Amniotic epithelial cell (primary cell): ENCODE measurements at regions not wholly inside any gene's neighbourhood (a gene's known extent, or its start where the extent isn't known, plus 50 kb on each side); places are given as distances from the start of the nearest gene placed in this dataset.

Experiments used
- DNase-seq: peaks from one replicate; pipeline ENCODE4 v3.0.0-alpha.2; 2010; ENCODE audit warnings: low read depth

GRCh38 chr7:371119-371778 lies 81.3 kb downstream of the FOXL3 start:
- DNase-seq = no peak

DNA sequence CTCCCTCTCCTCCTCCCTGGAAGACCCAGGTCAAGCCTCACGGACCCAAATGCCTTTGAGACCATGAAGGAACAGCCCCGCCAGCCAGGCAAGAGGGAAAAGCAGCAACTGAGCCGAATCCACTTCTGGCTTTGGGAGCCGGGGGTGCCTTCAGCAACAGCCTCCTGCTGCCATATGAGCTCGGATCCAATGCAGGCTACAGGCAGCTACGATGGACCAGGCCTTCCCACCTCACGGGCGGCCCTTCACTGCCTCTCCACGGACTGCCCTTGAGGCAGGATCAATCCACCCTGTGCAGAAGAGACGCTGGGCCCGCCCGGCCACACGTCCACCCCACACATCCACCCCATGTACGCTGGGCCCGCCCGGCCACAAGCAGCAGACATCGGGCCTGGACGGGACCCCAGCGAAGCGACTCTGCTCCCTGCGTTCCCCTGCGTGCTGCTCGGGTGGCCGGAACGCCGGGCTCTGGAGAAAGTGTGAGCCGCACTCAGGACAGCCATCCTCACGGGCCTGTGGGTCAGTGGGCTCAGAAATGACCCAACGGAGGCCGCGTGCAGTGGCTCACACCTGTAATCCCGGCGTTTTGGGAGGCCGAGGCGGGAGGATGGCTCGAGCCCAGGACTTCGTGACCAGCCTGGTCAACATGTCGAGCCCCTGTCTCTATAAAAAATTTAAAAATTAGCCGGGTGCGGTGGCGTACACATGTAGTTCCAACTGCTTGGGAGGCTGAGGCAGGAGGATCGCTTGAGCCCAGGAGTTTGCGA lies 82.0 kb downstream of the FOXL3 start:
- no peak for DNase-seq

- no peak for DNase-seq
Observed at GRCh38 chr7:372546-372931, 82.6 kb downstream of the FOXL3 start.

DNA sequence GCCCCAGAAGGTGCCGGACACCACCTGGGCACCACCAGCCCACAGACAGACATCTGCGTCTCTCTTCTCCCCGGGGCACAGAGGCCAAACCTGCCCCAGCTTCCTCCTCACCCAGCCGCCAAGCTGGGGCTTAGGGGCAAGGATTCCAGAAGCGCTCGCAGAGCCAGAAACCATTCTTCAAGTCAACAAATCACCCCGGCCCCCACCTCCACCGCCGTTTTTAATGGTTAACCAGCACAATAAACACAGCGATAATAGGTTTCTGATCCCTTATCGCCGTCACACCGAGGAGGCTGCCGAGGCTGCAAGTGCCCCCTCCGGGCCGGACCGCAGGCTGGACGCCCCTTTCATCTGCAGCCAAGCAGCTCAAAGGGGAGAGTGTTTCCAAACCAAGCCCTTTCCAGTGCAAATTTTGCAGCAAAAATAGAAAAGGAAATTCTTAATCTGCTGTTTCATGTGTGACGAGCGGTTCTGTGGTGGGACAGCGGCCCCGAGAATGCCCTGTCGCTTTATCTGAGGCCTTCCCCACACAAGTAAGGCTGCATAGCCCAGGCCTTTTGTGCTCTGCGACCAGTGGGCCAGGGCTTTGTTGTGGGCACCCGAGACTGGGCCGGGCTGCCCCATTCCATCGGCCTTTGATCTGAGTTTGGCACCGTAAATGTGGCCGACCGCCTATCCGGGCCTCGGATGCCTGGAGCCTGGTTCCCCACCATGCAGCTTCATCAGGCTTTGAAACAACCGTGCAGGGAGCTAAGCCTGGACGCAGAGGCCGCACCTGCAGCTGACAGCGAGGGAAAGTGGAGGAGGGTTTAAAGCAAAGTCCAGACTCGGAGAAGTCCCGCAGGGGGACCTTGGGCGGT lies 83.2 kb downstream of the FOXL3 start:
- DNase-seq = no peak

DNA sequence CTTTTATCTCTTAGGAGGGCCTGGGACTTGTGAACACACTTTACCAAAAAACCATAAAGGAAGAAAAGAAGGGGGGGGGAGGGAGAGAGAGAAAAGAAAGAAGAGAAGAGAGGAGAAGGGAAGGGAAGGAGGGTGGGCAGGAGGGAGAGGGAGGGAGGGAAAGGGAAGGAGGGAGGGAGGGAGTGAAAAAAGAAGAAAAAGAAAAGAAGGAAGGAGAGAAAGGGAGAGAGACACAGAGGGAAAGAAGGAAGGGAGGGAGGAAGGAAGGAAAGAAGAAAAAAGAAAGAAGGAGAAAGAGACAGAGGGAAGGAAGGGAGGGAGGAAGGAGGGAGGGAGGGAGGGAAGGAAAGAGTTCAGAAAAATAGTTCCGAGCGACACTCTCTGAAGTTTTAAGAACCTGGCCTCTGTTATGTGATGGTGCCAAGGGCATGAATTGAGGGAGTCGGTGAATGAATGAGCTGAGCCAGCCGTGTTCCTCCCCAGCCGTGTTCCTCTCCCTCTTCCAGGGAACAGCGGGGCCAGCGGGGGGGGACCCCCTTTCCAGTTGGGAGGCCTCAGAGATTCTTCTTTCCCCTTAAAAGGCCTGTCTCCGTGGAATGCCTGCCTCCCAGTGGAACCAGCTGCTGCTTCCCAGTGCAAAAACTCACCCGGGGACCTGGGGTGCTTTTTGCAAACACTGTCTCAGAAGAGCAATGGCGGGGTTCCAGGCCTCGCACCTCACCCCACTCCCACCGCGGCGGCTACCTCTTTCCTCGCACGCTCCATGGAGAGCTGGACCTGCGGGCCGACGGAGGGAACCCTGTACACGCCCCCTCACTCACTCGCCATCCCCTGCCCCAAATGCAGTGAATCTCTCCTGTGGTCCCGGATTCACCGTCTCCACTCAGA lies 84.1 kb downstream of the FOXL3 start:
- no peak for DNase-seq

DNA sequence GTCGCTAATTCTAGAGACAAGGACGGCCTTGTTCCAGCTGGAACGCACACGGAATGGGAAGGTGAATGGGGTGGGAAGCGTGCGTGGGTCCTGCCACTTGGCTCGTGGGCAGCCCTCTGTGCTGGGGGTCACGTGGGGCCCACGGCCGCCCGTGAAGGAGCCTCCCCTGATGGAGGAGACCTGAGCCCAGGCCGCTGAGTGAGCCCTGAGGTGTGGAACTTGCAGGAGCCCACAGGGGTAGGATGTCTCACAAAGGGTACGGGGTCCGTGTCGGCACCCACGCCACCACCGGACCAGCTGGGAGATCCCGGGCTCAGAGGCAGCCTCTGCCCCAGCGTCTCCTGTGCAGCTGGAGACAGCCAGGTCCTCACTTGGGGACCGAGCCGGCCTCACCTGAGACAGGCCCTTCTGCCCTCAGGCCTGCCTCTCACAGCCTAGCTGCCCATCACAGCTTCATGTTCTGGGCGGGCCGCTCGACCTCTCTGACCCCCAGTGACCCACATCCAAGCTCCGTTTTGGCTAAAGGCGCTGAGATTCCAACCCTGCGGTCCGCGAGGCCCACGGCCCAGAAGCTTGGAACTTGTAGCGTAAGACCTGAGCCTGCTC lies 84.8 kb downstream of the FOXL3 start:
- DNase-seq = no peak

DNA sequence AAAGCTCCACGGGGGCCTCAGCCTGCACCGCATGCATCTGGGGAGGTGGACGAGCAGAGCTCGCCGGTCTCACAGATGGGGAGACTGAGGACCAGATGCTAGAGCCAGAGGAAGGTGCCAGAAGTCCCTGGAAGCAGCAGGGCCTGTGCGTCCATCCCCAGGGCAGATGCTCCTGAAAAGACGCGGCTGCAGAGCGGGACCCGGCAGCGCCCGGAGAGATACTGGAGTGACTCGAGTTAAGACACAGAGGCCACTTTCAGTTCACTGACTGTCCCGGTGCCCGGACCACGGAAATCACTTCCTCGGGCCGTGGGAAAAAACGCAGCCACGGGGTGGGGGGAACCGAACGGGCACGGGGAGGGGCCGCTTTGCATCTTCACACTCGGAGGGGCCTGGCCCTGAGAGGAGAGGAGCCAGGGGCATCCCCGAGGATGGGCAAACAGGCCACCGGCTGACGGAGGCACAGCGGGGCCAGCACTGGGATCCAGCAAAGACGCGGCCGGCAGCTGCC lies 85.4 kb downstream of the FOXL3 start:
- DNase-seq = no peak

GRCh38 chr7:375901-376305 lies 85.9 kb downstream of the FOXL3 start:
- no peak for DNase-seq

DNA sequence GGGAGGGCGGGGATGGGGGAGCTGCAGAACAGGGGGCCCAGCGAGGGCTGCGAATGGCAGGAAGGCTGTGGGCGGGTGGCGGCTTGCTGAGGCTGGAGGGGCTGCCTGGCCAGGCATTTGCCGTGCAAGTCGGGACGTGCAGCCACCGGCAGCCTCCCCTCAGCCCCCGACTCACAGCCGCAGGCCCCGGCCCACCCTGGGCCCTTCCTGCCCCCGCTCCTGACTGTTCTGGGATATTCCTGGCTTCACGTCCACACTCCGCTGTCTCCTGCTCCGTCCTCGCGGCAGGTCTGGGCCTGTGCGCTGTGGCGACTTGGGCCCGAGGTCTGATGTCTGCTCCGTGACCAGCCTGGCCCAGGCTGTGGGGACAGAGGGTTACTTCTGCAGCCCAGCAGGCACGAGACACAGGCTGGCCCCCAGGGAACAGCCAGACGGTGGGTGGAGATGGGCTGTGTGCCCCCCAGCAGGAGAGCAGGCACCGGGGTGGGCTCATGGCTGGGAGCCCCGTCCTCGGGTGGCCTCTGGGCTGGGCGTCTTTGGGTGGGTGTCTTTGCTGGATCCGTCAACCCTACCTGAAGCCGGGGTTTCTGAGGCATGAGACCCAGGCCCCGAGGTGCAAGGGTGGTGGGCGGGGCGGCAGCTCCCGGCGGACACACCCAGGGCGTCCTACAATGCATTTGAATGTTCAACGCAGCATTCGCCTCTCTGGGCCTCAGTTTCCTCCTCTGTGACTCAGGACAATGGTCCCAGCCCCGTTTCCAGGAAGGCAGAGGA lies 86.5 kb downstream of the FOXL3 start:
- DNase-seq = no peak

DNA sequence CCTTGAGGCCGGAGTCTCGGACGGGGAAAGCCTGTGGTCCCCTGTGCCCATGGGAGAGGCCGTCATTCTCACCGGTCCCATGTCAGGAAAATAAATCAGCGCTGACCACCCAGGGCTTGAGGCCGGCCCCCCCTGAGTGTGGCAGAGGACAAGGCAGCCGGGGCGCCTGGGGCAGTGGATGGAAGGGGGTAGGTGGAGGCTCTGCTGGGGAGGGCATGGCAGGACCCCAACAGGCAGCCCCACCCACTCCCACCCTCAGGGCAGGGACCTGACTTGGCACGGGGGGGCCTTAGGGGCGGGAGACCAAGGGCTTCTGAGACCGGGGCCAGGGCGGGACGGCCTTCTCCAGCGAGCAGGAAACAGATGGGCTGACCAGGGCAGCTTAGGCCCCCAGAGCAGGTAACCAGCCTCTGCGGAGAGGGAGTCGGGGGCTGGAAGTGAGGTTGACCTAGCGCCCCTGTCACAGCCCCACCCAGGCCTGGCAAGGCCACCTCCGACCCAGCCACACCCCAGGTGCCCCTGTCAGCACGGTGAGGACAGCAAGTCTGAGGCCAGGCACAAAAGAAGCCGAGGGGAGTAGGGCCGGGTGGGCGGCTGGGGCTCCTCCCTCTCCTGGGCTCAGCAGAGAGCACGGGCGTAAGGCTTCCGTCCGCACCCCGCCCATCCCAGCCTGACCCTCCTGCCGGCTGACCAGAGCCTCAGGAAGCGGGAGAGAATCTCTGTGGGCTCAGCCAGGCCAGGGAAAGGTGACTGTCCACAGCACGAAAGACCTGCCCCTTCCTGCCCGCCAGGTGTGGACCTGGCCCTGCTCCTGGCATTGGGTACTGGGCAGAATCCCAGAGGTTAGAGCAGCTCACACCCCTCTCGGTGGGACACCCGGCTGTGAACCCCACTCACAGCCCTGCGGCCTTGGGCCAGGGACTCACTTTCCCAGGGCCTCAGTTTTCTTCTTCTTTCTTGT lies 87.4 kb downstream of the FOXL3 start:
- no peak for DNase-seq

- no peak for DNase-seq
Observed at GRCh38 chr7:378041-378420, 88.1 kb downstream of the FOXL3 start.

DNA sequence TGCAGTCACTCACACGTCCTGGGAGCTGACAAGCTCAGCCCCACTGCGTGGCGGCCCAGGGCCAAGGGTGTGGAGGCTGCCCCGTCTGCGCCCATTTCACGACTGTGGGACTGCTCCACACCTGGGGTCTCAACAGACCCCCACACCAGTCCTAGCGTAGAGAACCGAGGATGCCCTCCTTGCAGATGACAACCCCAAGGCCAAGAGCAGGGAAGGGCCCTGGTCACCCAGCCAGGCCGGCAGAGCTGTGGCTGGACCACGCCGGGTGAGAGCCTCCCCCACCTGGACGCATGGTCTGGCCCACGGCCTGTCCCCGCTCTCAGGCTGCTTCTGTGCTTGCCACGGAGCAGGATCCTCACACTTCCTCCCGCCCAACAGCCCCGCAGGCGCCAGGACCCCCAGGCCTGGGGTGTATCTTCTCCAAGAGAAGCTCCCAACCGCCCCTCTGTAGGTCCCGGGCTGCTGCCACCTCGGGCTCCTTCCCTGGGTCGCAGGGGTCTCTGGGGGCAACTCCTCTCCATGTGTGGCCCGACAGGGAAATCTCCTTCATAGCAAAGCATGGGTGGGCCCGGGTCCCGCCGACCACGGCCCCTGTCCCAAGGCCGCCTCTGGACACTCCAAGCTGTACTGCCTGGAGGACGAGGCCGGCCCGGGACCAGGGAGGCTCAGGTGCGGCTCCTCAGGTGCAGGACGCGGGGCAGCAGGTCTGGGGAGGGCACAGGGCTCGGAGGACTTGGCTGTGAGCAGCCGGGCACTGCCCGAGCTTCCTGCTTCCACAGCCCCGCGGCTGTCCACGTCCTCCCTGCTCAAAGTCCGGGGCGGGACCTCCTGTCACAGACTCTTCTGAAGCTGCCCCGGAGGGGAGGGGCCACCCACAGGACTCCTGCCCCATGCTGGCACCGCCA lies 88.8 kb downstream of the FOXL3 start:
- no peak for DNase-seq

DNA sequence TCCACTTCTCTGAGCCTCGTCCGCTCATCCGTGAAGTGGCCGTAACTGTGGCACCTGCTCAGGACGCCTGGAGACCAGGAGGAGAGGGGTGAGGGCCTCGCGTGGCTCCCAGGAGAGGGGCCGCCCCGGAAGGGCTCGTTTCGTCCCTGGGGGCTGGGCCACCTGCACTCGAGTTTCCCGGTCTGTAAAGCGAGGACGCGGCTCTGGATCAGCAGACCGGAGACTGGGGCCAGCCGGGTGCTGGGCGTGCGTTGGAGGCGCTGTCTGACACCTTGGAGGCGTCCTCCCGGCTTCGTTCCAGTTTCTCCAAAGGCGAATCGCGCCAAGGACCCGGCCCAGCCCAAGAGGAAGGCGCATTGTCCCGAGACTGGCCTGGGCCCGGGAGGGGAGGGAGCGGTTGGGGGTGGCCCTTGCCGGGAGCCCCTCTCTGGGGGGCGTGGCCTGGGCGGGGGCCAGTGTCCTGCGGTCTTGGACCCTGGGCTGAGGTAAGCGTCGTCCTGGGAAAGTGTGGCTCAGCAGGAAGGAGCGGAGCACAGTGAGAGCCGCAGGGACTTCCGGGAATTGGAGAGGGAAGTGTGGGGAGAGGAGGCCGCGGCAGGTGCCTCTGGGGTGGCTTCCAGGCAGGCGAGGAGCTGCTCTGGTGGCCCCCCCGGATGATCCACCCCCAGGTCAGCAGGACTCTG lies 89.6 kb downstream of the FOXL3 start:
- no peak for DNase-seq

DNA sequence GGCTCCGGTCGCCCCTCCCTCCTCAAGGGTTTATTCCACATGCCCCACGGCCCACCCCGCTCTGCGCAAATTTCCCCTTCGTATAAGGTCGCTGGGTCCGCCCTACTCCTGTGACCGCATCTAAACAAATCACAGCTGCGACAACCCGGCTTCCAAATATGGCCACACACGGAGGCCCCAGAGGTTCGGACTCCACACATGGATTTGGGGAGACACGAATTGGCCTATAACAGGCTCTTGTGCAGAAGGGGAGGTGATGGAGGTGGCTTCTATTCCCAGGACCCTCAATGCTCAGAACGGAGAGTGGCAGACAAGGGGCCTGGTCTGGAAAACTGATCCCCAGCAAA lies 90.1 kb downstream of the FOXL3 start:
- DNase-seq = no peak

- no peak for DNase-seq
Observed at GRCh38 chr7:380711-381210, 90.8 kb downstream of the FOXL3 start.

GRCh38 chr7:381211-382042 lies 91.5 kb downstream of the FOXL3 start:
- no peak for DNase-seq

DNA sequence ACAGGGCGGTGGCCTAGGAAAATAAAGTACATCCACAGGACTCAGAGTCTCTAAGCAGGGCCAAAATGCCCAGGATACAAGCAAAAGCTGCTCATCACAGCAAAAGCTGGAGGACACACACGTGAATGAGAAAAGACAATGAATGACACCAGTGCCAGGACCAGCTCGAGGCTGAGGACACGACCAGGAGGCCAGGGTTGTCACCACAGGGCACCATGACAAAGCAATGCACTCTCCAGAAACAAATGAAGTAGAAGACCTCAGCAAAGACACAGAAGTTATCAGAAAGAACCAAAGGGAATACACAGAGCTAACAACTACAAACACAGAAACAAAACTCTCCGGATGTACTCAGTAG lies 92.1 kb downstream of the FOXL3 start:
- DNase-seq = no peak
